ENCODE measurements at regions not wholly inside any gene's neighbourhood (a gene's known extent, or its start where the extent isn't known, plus 50 kb on each side); places are given as distances from the start of the nearest gene placed in this dataset.

- H3K27me3 ChIP-seq (ENCODE audit: control insufficient read depth in 1 of 2, insufficient read depth in 2 of 2, low read length in 2 of 2): no peaks in the 10 kb centered on the region
- H3K36me3 ChIP-seq (ENCODE audit: control insufficient read depth in 2 of 2, insufficient read depth in 2 of 2, low read length in 1 of 2): no peaks in the 10 kb centered on the region
- WGBS, 2 donors: 90 to 94% methylated on average over 5 of the region's 5 CpGs
- no peaks in the 10 kb centered on the region for H3K4me1 ChIP-seq (ENCODE audit: control insufficient read depth in 2 of 2, insufficient read depth in 2 of 2, low read length in 1 of 2)
- no peak overlapping the region for H3K4me3 ChIP-seq (ENCODE audit: low read depth in 1 of 2, low read length in 2 of 2)
- no peak overlapping the region for H3K27ac ChIP-seq (ENCODE audit: low read depth in 2 of 2, low read length in 1 of 2)
- peaks cover 0 to 5% of the 10 kb centered on the region in 2 donors for H3K9me3 ChIP-seq (ENCODE audit: control insufficient read depth in 2 of 2, insufficient read depth in 1 of 2, low read depth in 1 of 2, low read length in 1 of 2)
Measured at GRCh38 chr15:70429056-70429722, 331.5 kb upstream of the TLE3 start.

- 75 to 82% methylated on average over 3 of the region's 3 CpGs for WGBS, 2 donors
- Histone ChIP-seq H3K27ac (ENCODE audit: low read depth in 2 of 2, low read length in 1 of 2) (no peak overlapping the region), H3K36me3 (ENCODE audit: control insufficient read depth in 2 of 2, insufficient read depth in 2 of 2, low read length in 1 of 2) (no peaks in the 10 kb centered on the region), H3K9me3 (ENCODE audit: control insufficient read depth in 2 of 2, insufficient read depth in 1 of 2, low read depth in 1 of 2, low read length in 1 of 2) (peaks cover 0 to 5% of the 10 kb centered on the region in 2 donors), H3K27me3 (ENCODE audit: control insufficient read depth in 1 of 2, insufficient read depth in 2 of 2, low read length in 2 of 2) (no peaks in the 10 kb centered on the region), H3K4me3 (ENCODE audit: low read depth in 1 of 2, low read length in 2 of 2) (no peak overlapping the region), H3K4me1 (ENCODE audit: control insufficient read depth in 2 of 2, insufficient read depth in 2 of 2, low read length in 1 of 2) (no peaks in the 10 kb centered on the region)
Measured at GRCh38 chr15:70428211-70428822, 330.6 kb upstream of the TLE3 start.

- H3K4me3 ChIP-seq (ENCODE audit: low read depth in 1 of 2, low read length in 2 of 2): no peak overlapping the region
- H3K4me1 ChIP-seq (ENCODE audit: control insufficient read depth in 2 of 2, insufficient read depth in 2 of 2, low read length in 1 of 2): no peaks in the 10 kb centered on the region
- H3K27me3 ChIP-seq (ENCODE audit: control insufficient read depth in 1 of 2, insufficient read depth in 2 of 2, low read length in 2 of 2): no peaks in the 10 kb centered on the region
- 69 to 80% methylated on average over 11 of the region's 11 CpGs for WGBS, 2 donors
- H3K9me3 ChIP-seq (ENCODE audit: control insufficient read depth in 2 of 2, insufficient read depth in 1 of 2, low read depth in 1 of 2, low read length in 1 of 2): peaks cover 0 to 5% of the 10 kb centered on the region in 2 donors
- H3K27ac ChIP-seq (ENCODE audit: low read depth in 2 of 2, low read length in 1 of 2): no peak overlapping the region
- no peaks in the 10 kb centered on the region for H3K36me3 ChIP-seq (ENCODE audit: control insufficient read depth in 2 of 2, insufficient read depth in 2 of 2, low read length in 1 of 2)
Measured at GRCh38 chr15:70427167-70428120, 329.7 kb upstream of the TLE3 start.

- Histone ChIP-seq H3K4me3 (ENCODE audit: low read depth in 1 of 2, low read length in 2 of 2) (no peak overlapping the region), H3K27me3 (ENCODE audit: control insufficient read depth in 1 of 2, insufficient read depth in 2 of 2, low read length in 2 of 2) (no peaks in the 10 kb centered on the region), H3K36me3 (ENCODE audit: control insufficient read depth in 2 of 2, insufficient read depth in 2 of 2, low read length in 1 of 2) (no peaks in the 10 kb centered on the region), H3K27ac (ENCODE audit: low read depth in 2 of 2, low read length in 1 of 2) (no peak overlapping the region), H3K9me3 (ENCODE audit: control insufficient read depth in 2 of 2, insufficient read depth in 1 of 2, low read depth in 1 of 2, low read length in 1 of 2) (peaks cover 0 to 5% of the 10 kb centered on the region in 2 donors), H3K4me1 (ENCODE audit: control insufficient read depth in 2 of 2, insufficient read depth in 2 of 2, low read length in 1 of 2) (no peaks in the 10 kb centered on the region)
- 82 to 85% methylated on average over 17 of the region's 17 CpGs for WGBS, 2 donors
Measured at GRCh38 chr15:70426096-70426821, 328.5 kb upstream of the TLE3 start.

DNA sequence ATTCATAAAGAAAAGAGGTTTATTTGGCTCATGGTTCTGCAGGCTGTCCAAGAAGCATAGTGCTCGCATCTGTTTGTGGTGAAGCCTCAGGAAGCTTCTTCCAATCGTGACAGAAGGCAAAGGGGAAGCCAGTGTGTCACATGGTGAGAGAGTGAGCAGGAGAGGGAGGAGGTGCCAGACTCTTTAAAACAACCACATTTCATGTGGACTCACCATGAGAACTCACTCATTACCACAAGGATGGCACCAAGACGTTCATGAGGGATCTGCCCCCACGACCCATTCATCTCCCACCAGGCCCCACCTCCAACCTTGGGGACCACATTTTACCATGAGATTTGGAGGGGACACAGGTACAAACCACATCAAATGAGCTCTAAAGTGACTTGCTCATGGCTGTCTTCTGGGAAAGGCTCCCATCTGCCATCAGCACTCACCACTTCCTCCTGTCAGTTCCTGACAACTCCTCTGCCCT is 327.3 kb upstream of the TLE3 start:
- Histone ChIP-seq H3K27me3 (ENCODE audit: control insufficient read depth in 1 of 2, insufficient read depth in 2 of 2, low read length in 2 of 2) (no peaks in the 10 kb centered on the region), H3K4me3 (ENCODE audit: low read depth in 1 of 2, low read length in 2 of 2) (no peak overlapping the region), H3K4me1 (ENCODE audit: control insufficient read depth in 2 of 2, insufficient read depth in 2 of 2, low read length in 1 of 2) (no peaks in the 10 kb centered on the region), H3K9me3 (ENCODE audit: control insufficient read depth in 2 of 2, insufficient read depth in 1 of 2, low read depth in 1 of 2, low read length in 1 of 2) (peaks cover 0 to 5% of the 10 kb centered on the region in 2 donors), H3K36me3 (ENCODE audit: control insufficient read depth in 2 of 2, insufficient read depth in 2 of 2, low read length in 1 of 2) (no peaks in the 10 kb centered on the region), H3K27ac (ENCODE audit: low read depth in 2 of 2, low read length in 1 of 2) (no peak overlapping the region)
- WGBS, 2 donors: 51 to 72% methylated on average over 4 of the region's 4 CpGs

GRCh38 chr15:70423267-70423666 is 325.6 kb upstream of the TLE3 start:
- H3K4me1 ChIP-seq (ENCODE audit: control insufficient read depth in 2 of 2, insufficient read depth in 2 of 2, low read length in 1 of 2): no peaks in the 10 kb centered on the region
- WGBS, 2 donors: 83 to 91% methylated on average over 2 of the region's 2 CpGs
- no peak overlapping the region for H3K27ac ChIP-seq (ENCODE audit: low read depth in 2 of 2, low read length in 1 of 2)
- no peaks in the 10 kb centered on the region for H3K36me3 ChIP-seq (ENCODE audit: control insufficient read depth in 2 of 2, insufficient read depth in 2 of 2, low read length in 1 of 2)
- H3K27me3 ChIP-seq (ENCODE audit: control insufficient read depth in 1 of 2, insufficient read depth in 2 of 2, low read length in 2 of 2): peaks cover 0 to 3% of the 10 kb centered on the region in 2 donors
- H3K4me3 ChIP-seq (ENCODE audit: low read depth in 1 of 2, low read length in 2 of 2): no peak overlapping the region
- H3K9me3 ChIP-seq (ENCODE audit: control insufficient read depth in 2 of 2, insufficient read depth in 1 of 2, low read depth in 1 of 2, low read length in 1 of 2): peaks cover 0 to 2% of the 10 kb centered on the region in 2 donors

- H3K4me1 ChIP-seq (ENCODE audit: control insufficient read depth in 2 of 2, insufficient read depth in 2 of 2, low read length in 1 of 2): no peaks in the 10 kb centered on the region
- WGBS, 2 donors: 91 to 93% methylated on average over 4 of the region's 4 CpGs
- H3K27ac ChIP-seq (ENCODE audit: low read depth in 2 of 2, low read length in 1 of 2): no peak overlapping the region
- no peak overlapping the region for H3K4me3 ChIP-seq (ENCODE audit: low read depth in 1 of 2, low read length in 2 of 2)
- no peaks in the 10 kb centered on the region for H3K36me3 ChIP-seq (ENCODE audit: control insufficient read depth in 2 of 2, insufficient read depth in 2 of 2, low read length in 1 of 2)
- peaks cover 0 to 1% of the 10 kb centered on the region in 2 donors for H3K9me3 ChIP-seq (ENCODE audit: control insufficient read depth in 2 of 2, insufficient read depth in 1 of 2, low read depth in 1 of 2, low read length in 1 of 2)
- peaks cover 0 to 3% of the 10 kb centered on the region in 2 donors for H3K27me3 ChIP-seq (ENCODE audit: control insufficient read depth in 1 of 2, insufficient read depth in 2 of 2, low read length in 2 of 2)
Measured at GRCh38 chr15:70422342-70422741, 324.6 kb upstream of the TLE3 start.

- H3K27me3 ChIP-seq (ENCODE audit: control insufficient read depth in 1 of 2, insufficient read depth in 2 of 2, low read length in 2 of 2): peaks cover 0 to 3% of the 10 kb centered on the region in 2 donors
- no peak overlapping the region for H3K27ac ChIP-seq (ENCODE audit: low read depth in 2 of 2, low read length in 1 of 2)
- no peaks in the 10 kb centered on the region for H3K36me3 ChIP-seq (ENCODE audit: control insufficient read depth in 2 of 2, insufficient read depth in 2 of 2, low read length in 1 of 2)
- H3K9me3 ChIP-seq (ENCODE audit: control insufficient read depth in 2 of 2, insufficient read depth in 1 of 2, low read depth in 1 of 2, low read length in 1 of 2): peaks cover 0 to 5% of the 10 kb centered on the region in 2 donors
- H3K4me3 ChIP-seq (ENCODE audit: low read depth in 1 of 2, low read length in 2 of 2): no peak overlapping the region
- no peaks in the 10 kb centered on the region for H3K4me1 ChIP-seq (ENCODE audit: control insufficient read depth in 2 of 2, insufficient read depth in 2 of 2, low read length in 1 of 2)
- WGBS, 2 donors: 42 to 52% methylated on average over 5 of the region's 5 CpGs
Measured at GRCh38 chr15:70420948-70421482, 323.3 kb upstream of the TLE3 start.

Measured in esophagus (tissue), 2 donors.